ENCODE measurements at regions not wholly inside any gene's neighbourhood (a gene's known extent, or its start where the extent isn't known, plus 50 kb on each side); places are given as distances from the start of the nearest gene placed in this dataset.

- Mint-ChIP-seq H3K4me3 (no peak overlapping the region), H3K36me3 (no peaks in the 10 kb centered on the region), H3K4me1 (no peaks in the 10 kb centered on the region), H3K27ac (no peak overlapping the region), H3K9me3 (no peaks in the 10 kb centered on the region), H3K27me3 (peaks cover 4 to 10% of the 10 kb centered on the region in 2 donors)
- Histone ChIP-seq H3K27ac (ENCODE audit: low read length) (no peak overlapping the region), H3K36me3 (ENCODE audit: control insufficient read depth in 2 of 2, extremely low read depth in 1 of 2, insufficient read depth in 1 of 2, low read length in 1 of 2) (no peaks in the 10 kb centered on the region), H3K4me1 (ENCODE audit: control insufficient read depth in 1 of 2, extremely low read depth in 1 of 2, insufficient read depth in 2 of 2, low read length in 2 of 2) (peaks cover 0 to 5% of the 10 kb centered on the region in 2 experiments), H3K9me3 (no peaks in the 10 kb centered on the region), H3K27me3 (replicated peaks in 1 of 2; ENCODE audit: control insufficient read depth in 2 of 2, extremely low read depth in 1 of 2, insufficient read depth in 2 of 2, low read length in 1 of 2) (no peaks in the 10 kb centered on the region), H3K4me3 (ENCODE audit: control insufficient read depth in 1 of 2, extremely low read depth in 1 of 2, low read length in 1 of 2) (no peak overlapping the region)
- ChIA-PET POLR2A (interaction anchor here in 1 of 2 donors (0.6 kb wide), 1 partner anchor 17 kb away, joined by 6 read pairs; no protein-coding TSS in a partner anchor), CTCF (no interaction called here)
- ATAC-seq (replicated peaks in 1 of 4) (no peak), DNase-seq (no peak)
Measured at GRCh38 chr11:109957601-109958000, 135.6 kb upstream of the ZC3H12C start.

GRCh38 chr11:109958131-109958820 lies 134.9 kb upstream of the ZC3H12C start:
- no peaks in the 10 kb centered on the region for H3K27me3 ChIP-seq (replicated peaks in 1 of 2; ENCODE audit: control insufficient read depth in 2 of 2, extremely low read depth in 1 of 2, insufficient read depth in 2 of 2, low read length in 1 of 2)
- CTCF ChIA-PET: no interaction called here
- no peak overlapping the region for H3K4me3 ChIP-seq (ENCODE audit: control insufficient read depth in 1 of 2, extremely low read depth in 1 of 2, low read length in 1 of 2)
- Mint-ChIP-seq H3K27ac (no peak overlapping the region), H3K36me3 (no peaks in the 10 kb centered on the region), H3K9me3 (no peaks in the 10 kb centered on the region), H3K4me3 (no peak overlapping the region), H3K27me3 (peaks cover 4 to 10% of the 10 kb centered on the region in 2 donors), H3K4me1 (no peaks in the 10 kb centered on the region)
- H3K4me1 ChIP-seq (ENCODE audit: control insufficient read depth in 1 of 2, extremely low read depth in 1 of 2, insufficient read depth in 2 of 2, low read length in 2 of 2): peaks cover 0 to 5% of the 10 kb centered on the region in 2 experiments
- H3K36me3 ChIP-seq (ENCODE audit: control insufficient read depth in 2 of 2, extremely low read depth in 1 of 2, insufficient read depth in 1 of 2, low read length in 1 of 2): no peaks in the 10 kb centered on the region
- DNase-seq (no peak), ATAC-seq (replicated peaks in 1 of 4) (no peak)
- POLR2A ChIA-PET: interaction anchor here in 1 of 2 donors (0.6 kb wide), 1 partner anchor 16 kb away, joined by 6 read pairs; no protein-coding TSS in a partner anchor
- 70% methylated on average over 2 of the region's 9 CpGs for WGBS (ENCODE audit: insufficient coverage)
- H3K27ac ChIP-seq (ENCODE audit: low read length): no peak overlapping the region
- H3K9me3 ChIP-seq: no peaks in the 10 kb centered on the region

- Mint-ChIP-seq H3K4me1 (no peaks in the 10 kb centered on the region), H3K4me3 (no peak overlapping the region), H3K36me3 (no peaks in the 10 kb centered on the region), H3K27me3 (peaks cover 4 to 10% of the 10 kb centered on the region in 2 donors), H3K27ac (no peak overlapping the region), H3K9me3 (no peaks in the 10 kb centered on the region)
- H3K4me3 ChIP-seq (ENCODE audit: control insufficient read depth in 1 of 2, extremely low read depth in 1 of 2, low read length in 1 of 2): no peak overlapping the region
- peaks cover 0 to 5% of the 10 kb centered on the region in 2 experiments for H3K4me1 ChIP-seq (ENCODE audit: control insufficient read depth in 1 of 2, extremely low read depth in 1 of 2, insufficient read depth in 2 of 2, low read length in 2 of 2)
- no CpG with 5 or more reads among the region's 2 CpGs for WGBS (ENCODE audit: insufficient coverage)
- ChIA-PET POLR2A (no interaction called here), CTCF (no interaction called here)
- no peak overlapping the region for H3K27ac ChIP-seq (ENCODE audit: low read length)
- no peaks in the 10 kb centered on the region for H3K27me3 ChIP-seq (replicated peaks in 1 of 2; ENCODE audit: control insufficient read depth in 2 of 2, extremely low read depth in 1 of 2, insufficient read depth in 2 of 2, low read length in 1 of 2)
- H3K9me3 ChIP-seq: no peaks in the 10 kb centered on the region
- no peaks in the 10 kb centered on the region for H3K36me3 ChIP-seq (ENCODE audit: control insufficient read depth in 2 of 2, extremely low read depth in 1 of 2, insufficient read depth in 1 of 2, low read length in 1 of 2)
- DNase-seq: no peak
- ATAC-seq (replicated peaks in 1 of 4): no peak
Measured at GRCh38 chr11:109958821-109959166, 134.4 kb upstream of the ZC3H12C start.

GRCh38 chr11:109960831-109961230 lies 132.4 kb upstream of the ZC3H12C start:
- Histone ChIP-seq H3K27me3 (replicated peaks in 1 of 2; ENCODE audit: control insufficient read depth in 2 of 2, extremely low read depth in 1 of 2, insufficient read depth in 2 of 2, low read length in 1 of 2) (no peaks in the 10 kb centered on the region), H3K36me3 (ENCODE audit: control insufficient read depth in 2 of 2, extremely low read depth in 1 of 2, insufficient read depth in 1 of 2, low read length in 1 of 2) (no peaks in the 10 kb centered on the region), H3K4me3 (ENCODE audit: control insufficient read depth in 1 of 2, extremely low read depth in 1 of 2, low read length in 1 of 2) (no peak overlapping the region), H3K9me3 (no peaks in the 10 kb centered on the region), H3K4me1 (ENCODE audit: control insufficient read depth in 1 of 2, extremely low read depth in 1 of 2, insufficient read depth in 2 of 2, low read length in 2 of 2) (peaks cover 0 to 4% of the 10 kb centered on the region in 2 experiments), H3K27ac (ENCODE audit: low read length) (no peak overlapping the region)
- ChIA-PET CTCF (no interaction called here), POLR2A (no interaction called here)
- Mint-ChIP-seq H3K27ac (no peak overlapping the region), H3K9me3 (no peaks in the 10 kb centered on the region), H3K4me1 (no peaks in the 10 kb centered on the region), H3K27me3 (no peaks in the 10 kb centered on the region), H3K36me3 (no peaks in the 10 kb centered on the region), H3K4me3 (no peak overlapping the region)
- ATAC-seq (replicated peaks in 1 of 4) (no peak), DNase-seq (no peak)
- no CpG with 5 or more reads among the region's 2 CpGs for WGBS (ENCODE audit: insufficient coverage)

- Histone ChIP-seq H3K4me1 (ENCODE audit: control insufficient read depth in 1 of 2, extremely low read depth in 1 of 2, insufficient read depth in 2 of 2, low read length in 2 of 2) (peaks cover 0 to 2% of the 10 kb centered on the region in 2 experiments), H3K9me3 (no peaks in the 10 kb centered on the region), H3K4me3 (ENCODE audit: control insufficient read depth in 1 of 2, extremely low read depth in 1 of 2, low read length in 1 of 2) (no peak overlapping the region), H3K36me3 (ENCODE audit: control insufficient read depth in 2 of 2, extremely low read depth in 1 of 2, insufficient read depth in 1 of 2, low read length in 1 of 2) (no peaks in the 10 kb centered on the region), H3K27ac (ENCODE audit: low read length) (no peak overlapping the region), H3K27me3 (replicated peaks in 1 of 2; ENCODE audit: control insufficient read depth in 2 of 2, extremely low read depth in 1 of 2, insufficient read depth in 2 of 2, low read length in 1 of 2) (no peaks in the 10 kb centered on the region)
- ATAC-seq (replicated peaks in 1 of 4) (no peak), DNase-seq (no peak)
- Mint-ChIP-seq H3K4me3 (no peak overlapping the region), H3K27me3 (no peaks in the 10 kb centered on the region), H3K36me3 (no peaks in the 10 kb centered on the region), H3K4me1 (no peaks in the 10 kb centered on the region), H3K9me3 (no peaks in the 10 kb centered on the region), H3K27ac (no peak overlapping the region)
- ChIA-PET POLR2A (no interaction called here), CTCF (no interaction called here)
- WGBS (ENCODE audit: insufficient coverage): 92% methylated on average over 2 of the region's 2 CpGs
Measured at GRCh38 chr11:109961261-109961660, 131.9 kb upstream of the ZC3H12C start.

- Mint-ChIP-seq H3K36me3 (no peaks in the 10 kb centered on the region), H3K4me1 (no peaks in the 10 kb centered on the region), H3K27me3 (no peaks in the 10 kb centered on the region), H3K27ac (no peak overlapping the region), H3K4me3 (no peak overlapping the region), H3K9me3 (no peaks in the 10 kb centered on the region)
- CTCF ChIA-PET: no interaction called here
- Histone ChIP-seq H3K4me1 (ENCODE audit: control insufficient read depth in 1 of 2, extremely low read depth in 1 of 2, insufficient read depth in 2 of 2, low read length in 2 of 2) (no peaks in the 10 kb centered on the region), H3K36me3 (ENCODE audit: control insufficient read depth in 2 of 2, extremely low read depth in 1 of 2, insufficient read depth in 1 of 2, low read length in 1 of 2) (no peaks in the 10 kb centered on the region), H3K9me3 (no peaks in the 10 kb centered on the region), H3K27ac (ENCODE audit: low read length) (no peak overlapping the region), H3K27me3 (replicated peaks in 1 of 2; ENCODE audit: control insufficient read depth in 2 of 2, extremely low read depth in 1 of 2, insufficient read depth in 2 of 2, low read length in 1 of 2) (no peaks in the 10 kb centered on the region), H3K4me3 (ENCODE audit: control insufficient read depth in 1 of 2, extremely low read depth in 1 of 2, low read length in 1 of 2) (no peak overlapping the region)
- DNase-seq (no peak), ATAC-seq (replicated peaks in 1 of 4) (no peak)
- no CpG with 5 or more reads among the region's 1 CpG for WGBS (ENCODE audit: insufficient coverage)
- POLR2A ChIA-PET: no interaction called here
Measured at GRCh38 chr11:109963101-109963500, 130.1 kb upstream of the ZC3H12C start.

GRCh38 chr11:109964487-109964886 lies 128.7 kb upstream of the ZC3H12C start:
- POLR2A ChIA-PET: no interaction called here

More at GRCh38 chr11:109964487-109964886, 128.7 kb upstream of the ZC3H12C start:
- CTCF ChIA-PET: no interaction called here
- Mint-ChIP-seq H3K36me3 (no peaks in the 10 kb centered on the region), H3K27me3 (no peaks in the 10 kb centered on the region), H3K9me3 (no peaks in the 10 kb centered on the region), H3K4me1 (no peaks in the 10 kb centered on the region), H3K4me3 (no peak overlapping the region), H3K27ac (no peak overlapping the region)
- DNase-seq (no peak), ATAC-seq (replicated peaks in 1 of 4) (no peak)
- Histone ChIP-seq H3K27me3 (replicated peaks in 1 of 2; ENCODE audit: control insufficient read depth in 2 of 2, extremely low read depth in 1 of 2, insufficient read depth in 2 of 2, low read length in 1 of 2) (no peaks in the 10 kb centered on the region), H3K4me1 (ENCODE audit: control insufficient read depth in 1 of 2, extremely low read depth in 1 of 2, insufficient read depth in 2 of 2, low read length in 2 of 2) (no peaks in the 10 kb centered on the region), H3K36me3 (ENCODE audit: control insufficient read depth in 2 of 2, extremely low read depth in 1 of 2, insufficient read depth in 1 of 2, low read length in 1 of 2) (no peaks in the 10 kb centered on the region), H3K4me3 (ENCODE audit: control insufficient read depth in 1 of 2, extremely low read depth in 1 of 2, low read length in 1 of 2) (no peak overlapping the region), H3K27ac (ENCODE audit: low read length) (no peak overlapping the region), H3K9me3 (no peaks in the 10 kb centered on the region)
- WGBS (ENCODE audit: insufficient coverage): no CpG with 5 or more reads among the region's 2 CpGs

All from T-cell (primary cell).